Tibial artery (tissue), 4 donors: ENCODE measurements at regions not wholly inside any gene's neighbourhood (a gene's known extent, or its start where the extent isn't known, plus 50 kb on each side); places are given as distances from the start of the nearest gene placed in this dataset.

Experiments used
- DNase-seq, 2 donors: peaks; one replicate each; pipeline ENCODE4 v3.0.0-alpha.2; 2019
- H3K27ac ChIP-seq, 2 donors: fragments of 200-600 bp; sonication (generic) in 1 of 2; 1 replicate in 1 of 2; 2 replicates in 1 of 2; pipeline ENCODE4 v1.5.1; 2018 to 2019; ENCODE audit warnings: mild to moderate bottlenecking in 1 of 2
- H3K27me3 ChIP-seq, 2 donors: fragments of 200-600 bp; sonication (generic) in 1 of 2; one replicate each; pipeline versions ENCODE4 v1.5.1 to v1.6.0; 2016 to 2019
- H3K36me3 ChIP-seq, 3 donors: fragments of 200-600 bp; sonication (generic) in 2 of 3; one replicate each; pipeline ENCODE4 v1.5.1; 2016 to 2019; ENCODE audit warnings: mild to moderate bottlenecking in 2 of 3
- H3K4me1 ChIP-seq, 4 donors: fragments of 200-600 bp; sonication (generic) in 2 of 4; 1 replicate in 3 of 4; 2 replicates in 1 of 4; pipeline ENCODE4 v1.5.1; 2016 to 2019
- H3K4me3 ChIP-seq, 2 donors: fragments of 200-600 bp; sonication (generic) in 1 of 2; 1 replicate in 1 of 2; 2 replicates in 1 of 2; pipeline ENCODE4 v1.5.1; 2018 to 2019; ENCODE audit warnings: mild to moderate bottlenecking in 2 of 2
- H3K9me3 ChIP-seq, 3 donors: fragments of 200-600 bp; sonication (generic) in 1 of 3; one replicate each; pipeline ENCODE4 v1.5.1; 2016 to 2019
- CTCF ChIP-seq, 2 experiments: fragments of 200-600 bp in 1 of 2; fragments of 450-650 bp in 1 of 2; IDR thresholded peaks; one replicate each; pipeline ENCODE4 v1.5.1; 2017 to 2019; ENCODE audit warnings: antibody characterized with exemption in 2 of 2, mild to moderate bottlenecking in 1 of 2, moderate library complexity in 1 of 2
- intact Hi-C: fragments of 100-400 bp; cut with DNase I; formaldehyde crosslinking; loops from one replicate; pipeline ENCODE4 v1.15.0; 2023; ENCODE audit warnings: low total_unique reads

DNA sequence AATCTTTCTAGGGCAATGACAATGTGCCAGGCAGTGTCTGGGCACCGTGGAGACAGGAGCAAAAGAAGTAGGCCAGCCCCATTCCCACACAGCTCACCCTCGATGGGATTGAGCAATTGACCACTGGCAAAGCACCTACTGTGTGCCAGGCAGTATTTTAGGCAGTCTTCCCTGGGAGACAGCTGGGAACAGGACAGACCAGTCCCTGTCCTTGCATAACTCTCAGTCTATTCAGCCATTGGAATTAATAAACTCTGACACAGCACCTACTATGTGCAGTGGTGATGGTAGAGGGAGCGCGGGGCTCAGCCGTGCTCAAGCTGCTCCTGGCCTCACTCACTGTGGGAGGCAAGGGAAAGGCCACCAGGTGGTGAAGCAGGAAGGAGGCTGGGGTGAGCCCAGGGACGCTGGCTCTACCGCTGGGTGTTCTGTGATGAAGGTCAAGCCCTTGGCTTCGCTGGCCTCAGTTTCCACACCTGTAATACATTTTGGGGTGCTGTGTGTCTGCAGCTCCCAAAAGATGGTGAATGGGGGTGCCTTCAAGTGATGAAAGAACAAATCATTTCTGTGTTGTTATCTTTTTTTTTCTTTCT is 122.3 kb upstream of the PMEPA1 start:
- H3K4me1 ChIP-seq, result peaks cover 0 to 11% (median 3%) of the 10 kb centered on the region in 4 donors
- no peak overlapping the region for H3K4me3 ChIP-seq
- H3K36me3 ChIP-seq, result no peaks in the 10 kb centered on the region
- intact Hi-C loops, result no loop called here
- TF ChIP-seq CTCF (IDR thresholded peaks at IDR 0.05), result no peak
- H3K9me3 ChIP-seq, result no peaks in the 10 kb centered on the region
- H3K27me3 ChIP-seq, result no peaks in the 10 kb centered on the region
- no peak overlapping the region for H3K27ac ChIP-seq
- DNase-seq, result peak in 1 of 2 donors; percentile 34

DNA sequence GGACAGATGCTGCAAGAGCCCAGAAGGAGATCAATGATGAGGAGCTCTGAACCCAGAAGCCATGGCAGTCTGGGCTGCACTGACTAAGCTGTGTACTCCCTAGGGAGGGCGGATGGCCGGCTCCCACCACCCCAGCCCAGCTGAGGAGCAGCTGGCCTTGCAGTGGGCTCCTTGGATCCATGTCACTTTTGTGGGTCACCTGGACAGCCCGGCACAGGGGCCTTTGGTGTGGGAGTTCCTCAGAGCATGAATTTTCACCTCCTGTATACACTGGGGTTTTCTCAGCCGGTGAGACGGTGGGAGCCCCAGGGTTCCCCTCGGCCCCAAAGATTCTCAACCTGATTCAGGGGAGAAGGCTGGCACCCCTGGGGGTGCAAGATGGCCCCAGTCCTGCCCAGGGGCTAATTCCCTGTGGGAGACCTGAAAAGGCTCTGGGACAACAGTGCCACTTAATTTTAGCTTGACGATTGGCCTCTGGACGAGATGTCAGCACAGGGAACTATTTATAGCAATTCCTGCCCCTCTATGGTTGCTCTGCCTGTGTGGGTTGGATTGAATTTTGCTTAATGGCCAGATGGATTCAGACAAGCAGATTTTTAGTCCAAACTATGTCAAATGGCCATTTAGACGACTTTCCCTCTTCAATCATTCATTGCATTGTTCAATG is 121.6 kb upstream of the PMEPA1 start:
- no peaks in the 10 kb centered on the region for H3K36me3 ChIP-seq
- H3K4me3 ChIP-seq, result no peak overlapping the region
- DNase-seq, result peak in 1 of 2 donors; percentile 53
- TF ChIP-seq CTCF (IDR thresholded peaks at IDR 0.05), result no peak
- H3K27me3 ChIP-seq, result no peaks in the 10 kb centered on the region
- intact Hi-C loops, result no loop called here
- H3K4me1 ChIP-seq, result peaks cover 0 to 11% (median 3%) of the 10 kb centered on the region in 4 donors
- H3K9me3 ChIP-seq, result no peaks in the 10 kb centered on the region
- H3K27ac ChIP-seq, result no peak overlapping the region

GRCh38 chr20:57830515-57830895 is 120.7 kb upstream of the PMEPA1 start:
- intact Hi-C loops, result no loop called here
- no peak for TF ChIP-seq CTCF (IDR thresholded peaks at IDR 0.05)
- peak in 1 of 2 donors; percentile 58 for DNase-seq

DNA sequence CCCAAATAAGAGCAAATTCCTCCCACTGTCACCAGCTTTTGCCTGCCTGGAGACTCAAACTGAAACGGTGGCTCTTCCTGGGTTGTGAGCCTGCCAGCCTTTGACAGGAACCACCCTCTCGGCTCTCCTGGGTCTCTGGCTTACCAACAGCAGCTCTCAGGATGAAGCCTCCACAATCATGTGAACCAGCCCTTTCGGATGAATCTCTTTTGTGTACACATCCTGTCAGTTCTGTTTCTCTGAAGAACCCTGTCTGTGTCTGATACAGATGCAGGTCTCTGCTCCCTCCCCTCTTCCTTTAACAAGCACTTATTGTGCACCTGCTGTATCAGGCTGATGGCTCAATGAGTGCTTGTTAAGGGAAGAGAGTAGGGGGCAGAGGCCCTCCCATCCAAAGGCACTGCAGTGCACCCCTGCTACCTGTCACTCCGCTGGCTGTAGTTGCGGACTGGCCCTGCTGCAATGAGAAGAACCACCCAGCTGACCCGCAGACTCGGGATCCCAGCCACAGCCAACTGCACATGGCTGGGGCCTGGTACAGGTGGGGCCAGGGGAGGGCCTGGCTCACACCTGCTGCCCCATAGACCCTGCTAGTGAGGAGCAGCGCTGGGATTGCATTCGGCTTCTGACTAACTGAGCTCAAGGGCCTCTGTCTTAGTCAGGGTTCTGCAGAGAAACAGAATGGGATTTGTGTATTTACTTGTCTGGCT is 120.1 kb upstream of the PMEPA1 start:
- no peaks in the 10 kb centered on the region for H3K9me3 ChIP-seq
- peak in 1 of 2 donors; percentile 57 for DNase-seq
- intact Hi-C loops, result no loop called here
- no peak overlapping the region for H3K4me3 ChIP-seq
- H3K27ac ChIP-seq, result no peak overlapping the region
- H3K36me3 ChIP-seq, result no peaks in the 10 kb centered on the region
- H3K27me3 ChIP-seq, result no peaks in the 10 kb centered on the region
- H3K4me1 ChIP-seq, result peaks cover 0 to 11% (median 4%) of the 10 kb centered on the region in 4 donors
- TF ChIP-seq CTCF (IDR thresholded peaks at IDR 0.05), result no peak

More at GRCh38 chr20:57830515-57830895, 120.7 kb upstream of the PMEPA1 start:
- Histone ChIP-seq H3K27ac (no peak overlapping the region), H3K9me3 (no peaks in the 10 kb centered on the region), H3K36me3 (no peaks in the 10 kb centered on the region), H3K27me3 (no peaks in the 10 kb centered on the region), H3K4me1 (peaks cover 0 to 11% (median 4%) of the 10 kb centered on the region in 4 donors), H3K4me3 (no peak overlapping the region)

- no peak overlapping the region for H3K27ac ChIP-seq
- intact Hi-C loops, result no loop called here
- no peaks in the 10 kb centered on the region for H3K27me3 ChIP-seq
- H3K9me3 ChIP-seq, result no peaks in the 10 kb centered on the region
- DNase-seq, result no peak
- no peak overlapping the region for H3K4me3 ChIP-seq
- peaks cover 0 to 11% (median 4%) of the 10 kb centered on the region in 4 donors for H3K4me1 ChIP-seq
- TF ChIP-seq CTCF (IDR thresholded peaks at IDR 0.05), result no peak
- no peaks in the 10 kb centered on the region for H3K36me3 ChIP-seq
Measured at GRCh38 chr20:57829336-57829735, 119.5 kb upstream of the PMEPA1 start.
